IPS-18a (cell line): ENCODE measurements at regions not wholly inside any gene's neighbourhood (a gene's known extent, or its start where the extent isn't known, plus 50 kb on each side); places are given as distances from the start of the nearest gene placed in this dataset.

Experiments
- H3K27ac ChIP-seq: one replicate; pipeline ENCODE4 v1.5.1; 2013; ENCODE audit warnings: low read length
- H3K27me3 ChIP-seq: one replicate; pipeline ENCODE4 v1.6.1; 2013; ENCODE audit warnings: mild to moderate bottlenecking, low read length; ENCODE audit not compliant: control insufficient read depth, insufficient read depth
- H3K36me3 ChIP-seq: one replicate; pipeline ENCODE4 v1.6.1; 2013; ENCODE audit warnings: low read depth, low read length; ENCODE audit not compliant: control insufficient read depth
- H3K4me1 ChIP-seq: one replicate; pipeline ENCODE4 v1.6.1; 2013; ENCODE audit warnings: low read depth, low read length; ENCODE audit not compliant: control insufficient read depth
- H3K4me3 ChIP-seq: one replicate; pipeline ENCODE4 v1.5.1; 2013; ENCODE audit warnings: low read length
- H3K9ac ChIP-seq: one replicate; pipeline ENCODE4 v1.6.1; 2013; ENCODE audit warnings: mild to moderate bottlenecking, low read length, moderate library complexity
- H3K9me3 ChIP-seq: one replicate; pipeline ENCODE4 v1.6.1; 2013; ENCODE audit warnings: low read depth, low read length; ENCODE audit not compliant: control insufficient read depth

- Histone ChIP-seq H3K27me3 (no peaks in the 10 kb centered on the region), H3K36me3 (no peaks in the 10 kb centered on the region), H3K9ac (no peak overlapping the region), H3K27ac (no peak overlapping the region), H3K4me1 (no peaks in the 10 kb centered on the region), H3K4me3 (no peak overlapping the region), H3K9me3 (peaks cover 7% of the 10 kb centered on the region)
Observed at GRCh38 chr15:46620392-46621013, 985.7 kb downstream of the SQOR start.

GRCh38 chr15:46622851-46623250, 988.0 kb downstream of the SQOR start:
- Histone ChIP-seq H3K36me3 (no peaks in the 10 kb centered on the region), H3K9ac (no peak overlapping the region), H3K27me3 (no peaks in the 10 kb centered on the region), H3K27ac (no peak overlapping the region), H3K4me3 (no peak overlapping the region), H3K9me3 (peaks cover 7% of the 10 kb centered on the region), H3K4me1 (no peaks in the 10 kb centered on the region)

- Histone ChIP-seq H3K9ac (no peak overlapping the region), H3K27me3 (no peaks in the 10 kb centered on the region), H3K4me3 (no peak overlapping the region), H3K4me1 (peaks cover 6% of the 10 kb centered on the region), H3K36me3 (no peaks in the 10 kb centered on the region), H3K27ac (no peak overlapping the region), H3K9me3 (no peaks in the 10 kb centered on the region)
Observed at GRCh38 chr15:46636206-46636605, 1001.4 kb downstream of the SQOR start.

GRCh38 chr15:46644501-46645481, 1010.0 kb downstream of the SQOR start:
- H3K4me3 ChIP-seq, result no peak overlapping the region
- no peaks in the 10 kb centered on the region for H3K27me3 ChIP-seq
- no peaks in the 10 kb centered on the region for H3K36me3 ChIP-seq
- H3K27ac ChIP-seq, result no peak overlapping the region
- no peak overlapping the region for H3K9ac ChIP-seq
- no peaks in the 10 kb centered on the region for H3K9me3 ChIP-seq
- no peaks in the 10 kb centered on the region for H3K4me1 ChIP-seq

- Histone ChIP-seq H3K36me3 (no peaks in the 10 kb centered on the region), H3K4me1 (no peaks in the 10 kb centered on the region), H3K27me3 (no peaks in the 10 kb centered on the region), H3K9ac (no peak overlapping the region), H3K9me3 (no peaks in the 10 kb centered on the region), H3K27ac (no peak overlapping the region), H3K4me3 (no peak overlapping the region)
Observed at GRCh38 chr15:46646490-46646889, 1011.7 kb downstream of the SQOR start.

GRCh38 chr15:46647046-46647445, 1012.2 kb downstream of the SQOR start:
- H3K4me3 ChIP-seq, result no peak overlapping the region
- H3K9ac ChIP-seq, result no peak overlapping the region
- H3K9me3 ChIP-seq, result no peaks in the 10 kb centered on the region
- no peak overlapping the region for H3K27ac ChIP-seq
- H3K27me3 ChIP-seq, result no peaks in the 10 kb centered on the region
- H3K36me3 ChIP-seq, result no peaks in the 10 kb centered on the region
- H3K4me1 ChIP-seq, result no peaks in the 10 kb centered on the region

GRCh38 chr15:46652266-46652665, 1017.4 kb downstream of the SQOR start:
- H3K9me3 ChIP-seq, result no peaks in the 10 kb centered on the region
- no peaks in the 10 kb centered on the region for H3K4me1 ChIP-seq

GRCh38 chr15:46654993-46655392, 1020.2 kb downstream of the SQOR start:
- Histone ChIP-seq H3K4me3 (no peak overlapping the region), H3K27me3 (no peaks in the 10 kb centered on the region), H3K27ac (no peak overlapping the region), H3K9ac (no peak overlapping the region), H3K9me3 (no peaks in the 10 kb centered on the region), H3K4me1 (no peaks in the 10 kb centered on the region), H3K36me3 (no peaks in the 10 kb centered on the region)

More at GRCh38 chr15:46652266-46652665, 1017.4 kb downstream of the SQOR start:
- Histone ChIP-seq H3K4me3 (no peak overlapping the region), H3K9ac (no peak overlapping the region), H3K27ac (no peak overlapping the region), H3K36me3 (no peaks in the 10 kb centered on the region), H3K27me3 (no peaks in the 10 kb centered on the region)

GRCh38 chr15:46660096-46660842, 1025.4 kb downstream of the SQOR start:
- Histone ChIP-seq H3K4me3 (no peak overlapping the region), H3K9me3 (no peaks in the 10 kb centered on the region), H3K27ac (no peak overlapping the region), H3K4me1 (no peaks in the 10 kb centered on the region), H3K9ac (no peak overlapping the region), H3K27me3 (no peaks in the 10 kb centered on the region), H3K36me3 (no peaks in the 10 kb centered on the region)

- no peaks in the 10 kb centered on the region for H3K4me1 ChIP-seq
- no peaks in the 10 kb centered on the region for H3K27me3 ChIP-seq
- no peak overlapping the region for H3K4me3 ChIP-seq
- no peak overlapping the region for H3K27ac ChIP-seq
- no peak overlapping the region for H3K9ac ChIP-seq
- H3K36me3 ChIP-seq, result no peaks in the 10 kb centered on the region
- no peaks in the 10 kb centered on the region for H3K9me3 ChIP-seq
Observed at GRCh38 chr15:46670258-46670657, 1035.4 kb downstream of the SQOR start.

- H3K27ac ChIP-seq, result no peak overlapping the region
- H3K4me1 ChIP-seq, result no peaks in the 10 kb centered on the region
- no peaks in the 10 kb centered on the region for H3K9me3 ChIP-seq
- no peaks in the 10 kb centered on the region for H3K27me3 ChIP-seq
- no peak overlapping the region for H3K9ac ChIP-seq
- H3K36me3 ChIP-seq, result no peaks in the 10 kb centered on the region
- no peak overlapping the region for H3K4me3 ChIP-seq
Observed at GRCh38 chr15:46671336-46671735, 1036.5 kb downstream of the SQOR start.
